ENCODE measurements at regions not wholly inside any gene's neighbourhood (a gene's known extent, or its start where the extent isn't known, plus 50 kb on each side); places are given as distances from the start of the nearest gene placed in this dataset.
A peak's percentile ranks its signal among the peaks of the same experiment; 100 is the strongest.

GRCh38 chr4:187184508-187184907 is 460.9 kb upstream of the FAT1 start:
- intact Hi-C loops (cut with micrococcal nuclease), result no loop called here
- CTCF ChIA-PET, result interaction anchor here (0.9 to 1.2 kb wide), 2 partner anchors 9 to 399 kb away, joined by 3 to 4 read pairs; no protein-coding TSS in a partner anchor

More at GRCh38 chr4:187184508-187184907, 460.9 kb upstream of the FAT1 start:
- DNase-seq, result no peak
- no peaks in the 10 kb centered on the region for H3K36me3 ChIP-seq (ENCODE audit: control insufficient read depth, insufficient read depth, low read length)
- no peak overlapping the region for H2BK15ac ChIP-seq (ENCODE audit: low read depth, low read length)
- 0 out of 2 replicates have a peak overlapping the region, but pooled peaks have one; percentile 15 for H2AK5ac ChIP-seq (ENCODE audit: low read depth, low read length)
- H3K4me1 ChIP-seq (ENCODE audit: control insufficient read depth, insufficient read depth, low read length), result peaks cover 4% of the 10 kb centered on the region
- H2AK9ac ChIP-seq (replicated peaks; ENCODE audit: low read depth, low read length, poor library complexity), result no peak overlapping the region
- H3K4me3 ChIP-seq (ENCODE audit: insufficient read depth, low read depth, low read length), result no peak overlapping the region
- H4K8ac ChIP-seq (ENCODE audit: low read depth in 2 of 2, low read length in 2 of 2), result no peak overlapping the region
- no peak overlapping the region for H3K4me2 ChIP-seq (ENCODE audit: low read depth, low read length)
- H2AFZ ChIP-seq (replicated peaks; ENCODE audit: low read length, poor library complexity), result no peak overlapping the region
- H3K23ac ChIP-seq (ENCODE audit: low read depth, low read length), result no peak overlapping the region
- dilution Hi-C loops (cut with HindIII; ENCODE audit: low sequenced_read_pairs, unreplicated experiment) (no loop called here), in situ Hi-C loops (cut with MboI; ENCODE audit: low sequenced_read_pairs) (no loop called here)
- no peak overlapping the region for H4K5ac ChIP-seq (ENCODE audit: low read depth, low read length)
- H2BK5ac ChIP-seq (ENCODE audit: low read depth, low read length, poor library complexity, severe bottlenecking), result no peak overlapping the region
- no peaks in the 10 kb centered on the region for H3K9me3 ChIP-seq (ENCODE audit: control insufficient read depth, insufficient read depth, low read length)
- ATAC-seq (ENCODE audit: low read depth), result no peak
- no TSS peak for BruUV-seq (replicated peaks)
- H3K14ac ChIP-seq (replicated peaks; ENCODE audit: low read depth, low read length), result 0 out of 2 replicates have a peak overlapping the region, but pooled peaks have one; percentile 37
- no peaks in the 10 kb centered on the region for H3K27me3 ChIP-seq (ENCODE audit: control insufficient read depth, insufficient read depth, low read length)
- 0 out of 2 replicates have a peak, but pooled peaks cover 3% of the 10 kb centered on the region for H3K9me1 ChIP-seq (ENCODE audit: insufficient read depth, low read length)
- H2BK20ac ChIP-seq (ENCODE audit: low read depth, low read length), result 0 out of 2 replicates have a peak overlapping the region, but pooled peaks have one; percentile 20
- H3K4ac ChIP-seq (ENCODE audit: low read depth, low read length), result no peak overlapping the region
- no peak overlapping the region for H3K18ac ChIP-seq (ENCODE audit: low read depth, low read length)
- no peak overlapping the region for H4K91ac ChIP-seq (ENCODE audit: insufficient read depth, low read depth, low read length)
- H2BK120ac ChIP-seq (ENCODE audit: low read depth, low read length), result peak overlapping the region; percentile 0; the same call in 1 of the 2 replicates
- no peak overlapping the region for H3K27ac ChIP-seq (ENCODE audit: insufficient read depth, low read length)
- no peak overlapping the region for H3K56ac ChIP-seq (ENCODE audit: extremely low read depth, insufficient read depth, low read length)
- 80% methylated on average over 1 of the region's 6 CpGs; no CpG with 5 or more reads in 1 of the 2 experiments for WGBS, 2 experiments (ENCODE audit: extremely low coverage in 2 of 2, insufficient read length in 1 of 2)
- TF ChIP-seq RCOR1 (IDR thresholded peaks at IDR 0.05; ENCODE audit: insufficient replicate concordance, low read length) (no peak), CHD1 (IDR thresholded peaks at IDR 0.05; ENCODE audit: low read depth, low read length) (no peak), POLR2A (IDR thresholded peaks at IDR 0.05; ENCODE audit: low read depth, low read length) (no peak), SMC3 (IDR thresholded peaks at IDR 0.05; ENCODE audit: low read depth, low read length) (no peak), USF2 (IDR thresholded peaks at IDR 0.05; ENCODE audit: low read depth, low read length) (no peak)
- no peaks in the 10 kb centered on the region for H4K20me1 ChIP-seq (ENCODE audit: insufficient read depth, low read length)
- no peaks in the 10 kb centered on the region for H3K79me1 ChIP-seq (ENCODE audit: low read depth in 1 of 2, low read length in 2 of 2)
- POLR2A ChIA-PET (ENCODE audit: unreplicated experiment), result no interaction called here
- no peak overlapping the region for H3K9ac ChIP-seq (ENCODE audit: low read depth, low read length)
